ENCODE measurements at regions not wholly inside any gene's neighbourhood (a gene's known extent, or its start where the extent isn't known, plus 50 kb on each side); places are given as distances from the start of the nearest gene placed in this dataset.

DNA sequence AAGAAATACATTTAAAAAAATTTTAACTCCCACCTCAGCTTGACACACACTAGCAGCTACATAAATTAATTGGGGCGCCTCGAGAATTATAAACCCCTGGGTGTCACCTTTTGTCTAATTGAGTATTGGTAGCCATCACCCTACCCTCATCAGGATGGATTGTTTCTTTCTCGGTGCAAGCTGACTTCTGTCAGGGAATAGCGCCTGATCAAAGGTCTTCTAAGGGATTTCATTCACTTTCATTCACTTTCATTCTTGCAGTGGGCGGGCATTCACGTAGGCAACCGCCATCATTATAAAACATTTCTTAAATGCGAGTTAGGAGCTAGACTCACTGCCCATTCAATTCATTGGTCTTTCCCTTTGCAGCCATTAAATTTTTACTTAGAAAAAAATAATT, 239.2 kb upstream of the SASH1 start:
- no peak overlapping the region for H3K4me3 ChIP-seq (ENCODE audit: low read depth, low read length)

DNA sequence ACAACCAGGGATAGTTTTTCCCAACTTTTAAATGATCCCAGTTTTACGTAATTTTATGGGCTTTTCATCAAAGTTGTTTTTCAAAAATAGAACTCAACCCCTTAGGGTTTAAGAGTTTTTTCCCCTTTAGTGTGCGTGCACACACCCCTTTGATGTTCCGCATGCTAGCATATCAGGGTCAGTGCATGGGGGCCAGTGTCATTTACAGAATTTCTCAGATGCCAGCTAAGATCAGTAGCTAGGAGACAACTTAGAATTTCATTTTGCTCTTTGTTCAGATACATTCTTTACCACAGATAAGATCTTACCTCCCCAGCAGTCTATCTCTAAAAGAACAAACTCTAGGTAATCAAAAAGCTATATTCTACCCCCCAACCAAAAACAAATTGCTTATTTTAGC, 238.5 kb upstream of the SASH1 start:
- no peak for DNase-seq

More for the DNA sequence above, 239.2 kb upstream of the SASH1 start:
- TF ChIP-seq, protein P1, sequence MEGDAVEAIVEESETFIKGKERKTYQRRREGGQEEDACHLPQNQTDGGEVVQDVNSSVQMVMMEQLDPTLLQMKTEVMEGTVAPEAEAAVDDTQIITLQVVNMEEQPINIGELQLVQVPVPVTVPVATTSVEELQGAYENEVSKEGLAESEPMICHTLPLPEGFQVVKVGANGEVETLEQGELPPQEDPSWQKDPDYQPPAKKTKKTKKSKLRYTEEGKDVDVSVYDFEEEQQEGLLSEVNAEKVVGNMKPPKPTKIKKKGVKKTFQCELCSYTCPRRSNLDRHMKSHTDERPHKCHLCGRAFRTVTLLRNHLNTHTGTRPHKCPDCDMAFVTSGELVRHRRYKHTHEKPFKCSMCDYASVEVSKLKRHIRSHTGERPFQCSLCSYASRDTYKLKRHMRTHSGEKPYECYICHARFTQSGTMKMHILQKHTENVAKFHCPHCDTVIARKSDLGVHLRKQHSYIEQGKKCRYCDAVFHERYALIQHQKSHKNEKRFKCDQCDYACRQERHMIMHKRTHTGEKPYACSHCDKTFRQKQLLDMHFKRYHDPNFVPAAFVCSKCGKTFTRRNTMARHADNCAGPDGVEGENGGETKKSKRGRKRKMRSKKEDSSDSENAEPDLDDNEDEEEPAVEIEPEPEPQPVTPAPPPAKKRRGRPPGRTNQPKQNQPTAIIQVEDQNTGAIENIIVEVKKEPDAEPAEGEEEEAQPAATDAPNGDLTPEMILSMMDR (IDR thresholded peaks at IDR 0.05; ENCODE audit: low read depth, low read length): no peak
- no peaks in the 10 kb centered on the region for H3K27me3 ChIP-seq
- no peaks in the 10 kb centered on the region for H3K36me3 ChIP-seq
- H3K4me1 ChIP-seq: no peaks in the 10 kb centered on the region
- DNase-seq: no peak
- no peaks in the 10 kb centered on the region for H3K9me3 ChIP-seq

DNA sequence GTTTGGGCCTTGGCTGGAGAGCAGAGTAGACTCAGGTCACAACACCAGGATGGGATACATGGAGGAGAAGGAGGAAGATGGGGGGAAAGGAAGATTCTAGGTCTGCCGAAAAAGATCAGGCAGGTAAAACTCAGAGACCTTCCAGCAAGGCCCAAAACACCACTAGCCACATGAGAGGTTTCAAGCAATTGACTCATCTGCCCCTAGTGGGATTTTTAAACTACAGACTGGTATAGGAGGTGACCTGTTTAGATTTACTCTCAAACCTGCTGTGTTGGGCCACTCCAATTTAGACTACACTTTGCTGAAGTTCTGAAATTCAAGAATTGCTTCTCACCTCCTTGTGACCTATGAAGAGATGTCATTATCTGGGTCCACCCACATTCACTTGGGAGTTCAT, 236.9 kb upstream of the SASH1 start:
- H3K9me3 ChIP-seq: no peaks in the 10 kb centered on the region
- no peaks in the 10 kb centered on the region for H3K36me3 ChIP-seq
- no peak overlapping the region for H3K4me3 ChIP-seq (ENCODE audit: low read depth, low read length)
- TF ChIP-seq, protein P1 (IDR thresholded peaks at IDR 0.05; ENCODE audit: low read depth, low read length): no peak
- DNase-seq: no peak
- H3K27me3 ChIP-seq: no peaks in the 10 kb centered on the region
- H3K4me1 ChIP-seq: no peaks in the 10 kb centered on the region

More for the DNA sequence above, 238.5 kb upstream of the SASH1 start:
- Histone ChIP-seq H3K4me3 (ENCODE audit: low read depth, low read length) (no peak overlapping the region), H3K36me3 (no peaks in the 10 kb centered on the region), H3K27me3 (no peaks in the 10 kb centered on the region), H3K9me3 (no peaks in the 10 kb centered on the region), H3K4me1 (no peaks in the 10 kb centered on the region)
- TF ChIP-seq, protein P1 (IDR thresholded peaks at IDR 0.05; ENCODE audit: low read depth, low read length): no peak

DNA sequence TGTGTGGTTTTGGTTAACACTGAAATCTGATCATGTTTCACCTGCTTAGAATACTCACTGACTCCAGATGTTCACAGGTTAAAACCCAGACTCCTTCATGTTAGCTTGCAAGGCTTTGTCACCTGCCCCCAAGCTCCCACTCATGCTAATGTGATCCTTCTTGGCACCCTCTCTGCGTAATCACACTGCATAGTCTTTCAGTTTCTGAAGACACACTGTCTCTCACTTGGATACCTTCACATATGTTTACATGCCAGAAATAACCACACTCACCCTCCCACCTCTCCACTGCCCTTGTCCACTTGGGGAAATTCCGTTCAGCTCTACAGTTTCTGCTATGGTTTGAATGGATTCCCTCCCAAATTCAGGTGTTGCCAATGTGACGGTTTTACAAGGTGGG, 234.7 kb upstream of the SASH1 start:
- H3K4me3 ChIP-seq (ENCODE audit: low read depth, low read length): no peak overlapping the region
- TF ChIP-seq, protein P1 (IDR thresholded peaks at IDR 0.05; ENCODE audit: low read depth, low read length): no peak
- H3K4me1 ChIP-seq: no peaks in the 10 kb centered on the region
- H3K27me3 ChIP-seq: no peaks in the 10 kb centered on the region
- DNase-seq: no peak
- H3K9me3 ChIP-seq: no peaks in the 10 kb centered on the region
- H3K36me3 ChIP-seq: no peaks in the 10 kb centered on the region

- no peak for DNase-seq
These were observed 232.9 kb upstream of the SASH1 start for GRCh38 chr6:148109732-148110131.

GRCh38 chr6:148110925-148111324, 231.7 kb upstream of the SASH1 start:
- TF ChIP-seq, protein P1 (IDR thresholded peaks at IDR 0.05; ENCODE audit: low read depth, low read length): no peak
- no peaks in the 10 kb centered on the region for H3K27me3 ChIP-seq
- H3K4me3 ChIP-seq (ENCODE audit: low read depth, low read length): no peak overlapping the region
- no peaks in the 10 kb centered on the region for H3K36me3 ChIP-seq
- no peaks in the 10 kb centered on the region for H3K4me1 ChIP-seq
- DNase-seq: no peak
- no peaks in the 10 kb centered on the region for H3K9me3 ChIP-seq

More at GRCh38 chr6:148109732-148110131, 232.9 kb upstream of the SASH1 start:
- no peaks in the 10 kb centered on the region for H3K27me3 ChIP-seq
- no peak overlapping the region for H3K4me3 ChIP-seq (ENCODE audit: low read depth, low read length)
- H3K9me3 ChIP-seq: no peaks in the 10 kb centered on the region
- TF ChIP-seq, protein P1 (IDR thresholded peaks at IDR 0.05; ENCODE audit: low read depth, low read length): no peak
- H3K36me3 ChIP-seq: no peaks in the 10 kb centered on the region
- no peaks in the 10 kb centered on the region for H3K4me1 ChIP-seq

Measured in BE2C (cell line).